ENCODE measurements at regions not wholly inside any gene's neighbourhood (a gene's known extent, or its start where the extent isn't known, plus 50 kb on each side); places are given as distances from the start of the nearest gene placed in this dataset.

GRCh38 chr4:132228676-132229075 is 920.4 kb upstream of the PCDH10 start (continued):
- TF ChIP-seq MAFK (conservative IDR thresholded peaks at IDR 0.05 in 1 of 2, IDR thresholded peaks at IDR 0.05 in 1 of 2; ENCODE audit: low read length in 2 of 2) (no peak), MEF2D (CRISPR knock-in tag; IDR thresholded peaks at IDR 0.05) (no peak), RXRB (CRISPR knock-in tag; IDR thresholded peaks at IDR 0.05; ENCODE audit: borderline replicate concordance) (no peak)

- Histone ChIP-seq H3K27ac (ENCODE audit: extremely low read length, insufficient read depth, low read length) (no peak overlapping the region), H3K4me1 (ENCODE audit: insufficient read depth, low read length) (peaks cover 8% of the 10 kb centered on the region; the same call in 1 of the 2 replicates), H3K9ac (ENCODE audit: insufficient read depth, low read depth, low read length) (no peak overlapping the region), H3K4me2 (ENCODE audit: low read depth, low read length) (no peak overlapping the region), H3K4me3 (replicated peaks in 1 of 3; ENCODE audit: insufficient read depth in 1 of 3, low read depth in 2 of 3, low read length in 3 of 3) (no peak overlapping the region), H4K20me1 (ENCODE audit: insufficient read depth, low read length) (no peaks in the 10 kb centered on the region), H3K9me3 (ENCODE audit: low read length) (peaks cover 20% of the 10 kb centered on the region), H3K36me3 (replicated peaks in 1 of 2; ENCODE audit: control insufficient read depth in 1 of 2, insufficient read depth in 2 of 2, low read length in 2 of 2) (no peaks in the 10 kb centered on the region), H2AFZ (ENCODE audit: low read length) (no peak overlapping the region), H3K27me3 (ENCODE audit: control insufficient read depth in 1 of 2, insufficient read depth in 2 of 2, low read length in 2 of 2) (no peaks in the 10 kb centered on the region), H3K79me2 (ENCODE audit: insufficient read depth, low read length) (no peaks in the 10 kb centered on the region)
- ATAC-seq (no peak), DNase-seq (ENCODE audit: low spot score) (no peak), FAIRE-seq (no peak)
- TF ChIP-seq ZBTB3 (CRISPR knock-in tag; IDR thresholded peaks at IDR 0.05; ENCODE audit: borderline replicate concordance, low read depth) (no peak), RBM39 (IDR thresholded peaks at IDR 0.05; ENCODE audit: low read depth, low read length, poor library complexity, severe bottlenecking) (no peak), MIER2 (CRISPR knock-in tag; IDR thresholded peaks at IDR 0.05) (no peak), MYC (CRISPR knock-in tag; IDR thresholded peaks at IDR 0.05; ENCODE audit: borderline replicate concordance) (no peak), ZNF564 (CRISPR knock-in tag; IDR thresholded peaks at IDR 0.05) (no peak), SIN3B (IDR thresholded peaks at IDR 0.05; ENCODE audit: low read length) (no peak), ZNF317 (CRISPR knock-in tag; IDR thresholded peaks at IDR 0.05) (no peak), CENPT (CRISPR knock-in tag; IDR thresholded peaks at IDR 0.05; ENCODE audit: low read depth) (no peak)
- TF ChIP-seq, protein P1, sequence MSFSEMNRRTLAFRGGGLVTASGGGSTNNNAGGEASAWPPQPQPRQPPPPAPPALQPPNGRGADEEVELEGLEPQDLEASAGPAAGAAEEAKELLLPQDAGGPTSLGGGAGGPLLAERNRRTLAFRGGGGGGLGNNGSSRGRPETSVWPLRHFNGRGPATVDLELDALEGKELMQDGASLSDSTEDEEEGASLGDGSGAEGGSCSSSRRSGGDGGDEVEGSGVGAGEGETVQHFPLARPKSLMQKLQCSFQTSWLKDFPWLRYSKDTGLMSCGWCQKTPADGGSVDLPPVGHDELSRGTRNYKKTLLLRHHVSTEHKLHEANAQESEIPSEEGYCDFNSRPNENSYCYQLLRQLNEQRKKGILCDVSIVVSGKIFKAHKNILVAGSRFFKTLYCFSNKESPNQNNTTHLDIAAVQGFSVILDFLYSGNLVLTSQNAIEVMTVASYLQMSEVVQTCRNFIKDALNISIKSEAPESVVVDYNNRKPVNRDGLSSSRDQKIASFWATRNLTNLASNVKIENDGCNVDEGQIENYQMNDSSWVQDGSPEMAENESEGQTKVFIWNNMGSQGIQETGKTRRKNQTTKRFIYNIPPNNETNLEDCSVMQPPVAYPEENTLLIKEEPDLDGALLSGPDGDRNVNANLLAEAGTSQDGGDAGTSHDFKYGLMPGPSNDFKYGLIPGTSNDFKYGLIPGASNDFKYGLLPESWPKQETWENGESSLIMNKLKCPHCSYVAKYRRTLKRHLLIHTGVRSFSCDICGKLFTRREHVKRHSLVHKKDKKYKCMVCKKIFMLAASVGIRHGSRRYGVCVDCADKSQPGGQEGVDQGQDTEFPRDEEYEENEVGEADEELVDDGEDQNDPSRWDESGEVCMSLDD (CRISPR knock-in tag; IDR thresholded peaks at IDR 0.05; ENCODE audit: borderline replicate concordance), result no peak
- TF ChIP-seq, protein P2, sequence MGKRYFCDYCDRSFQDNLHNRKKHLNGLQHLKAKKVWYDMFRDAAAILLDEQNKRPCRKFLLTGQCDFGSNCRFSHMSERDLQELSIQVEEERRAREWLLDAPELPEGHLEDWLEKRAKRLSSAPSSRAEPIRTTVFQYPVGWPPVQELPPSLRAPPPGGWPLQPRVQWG (CRISPR knock-in tag; IDR thresholded peaks at IDR 0.05; ENCODE audit: borderline replicate concordance, low read depth), result no peak
- ChIA-PET POLR2A (no interaction called here), CTCF (ENCODE audit: low intra/inter-chr PET ratio, low total read pairs) (no interaction called here)
- intact Hi-C loops (cut with micrococcal nuclease; ENCODE audit: unreplicated experiment) (no loop called here), in situ Hi-C loops (cut with HindIII; ENCODE audit: extremely low pct_ligation_motif_present, low pct_unique_long_range_greater_than_20kb) (loop anchor here (10.0 kb wide), 1 partner anchor 1135 kb away; no protein-coding TSS in a partner anchor)
- 12% methylated on average over 5 of the region's 6 CpGs for WGBS (ENCODE audit: low lambda C conversion rate)
- BruUV-seq (replicated peaks), result no TSS peak
These were observed 919.1 kb upstream of the PCDH10 start for GRCh38 chr4:132230025-132230424.

Measured in HepG2 (cell line).